Liver (tissue), 3 donors: ENCODE measurements at regions not wholly inside any gene's neighbourhood (a gene's known extent, or its start where the extent isn't known, plus 50 kb on each side); places are given as distances from the start of the nearest gene placed in this dataset.

ENCODE experiments used
- ATF3 ChIP-seq: IDR thresholded peaks from 2 replicates; pipeline ENCODE4 v1.6.1; 2016; ENCODE audit warnings: antibody characterized with exemption
- EGR1 ChIP-seq, 2 donors: IDR thresholded peaks; 2 replicates each; pipeline ENCODE4 v1.6.1; 2016 to 2018; ENCODE audit warnings: antibody characterized with exemption in 2 of 2, low read depth in 2 of 2
- FOXA1 ChIP-seq: IDR thresholded peaks from 2 replicates; pipeline ENCODE4 v1.6.1; 2016; ENCODE audit warnings: antibody characterized with exemption
- FOXA2 ChIP-seq: IDR thresholded peaks from 2 replicates; pipeline ENCODE4 v1.6.1; 2016; ENCODE audit warnings: antibody characterized with exemption
- JUND ChIP-seq, 2 donors: IDR thresholded peaks; 2 replicates each; pipeline ENCODE4 v1.6.1; 2016; ENCODE audit warnings: antibody characterized with exemption in 2 of 2
- MAX ChIP-seq: IDR thresholded peaks from 2 replicates; pipeline ENCODE4 v1.6.1; 2016; ENCODE audit warnings: antibody characterized with exemption
- RAD21 ChIP-seq, 2 donors: IDR thresholded peaks; 2 replicates each; pipeline ENCODE4 v1.6.1; 2016; ENCODE audit warnings: antibody characterized with exemption in 2 of 2, mild to moderate bottlenecking in 2 of 2
- RXRA ChIP-seq, 2 donors: IDR thresholded peaks; 2 replicates each; pipeline ENCODE4 v1.6.1; 2017 to 2018; ENCODE audit warnings: antibody characterized with exemption in 2 of 2, mild to moderate bottlenecking in 1 of 2
- SP1 ChIP-seq: IDR thresholded peaks from 2 replicates; pipeline ENCODE4 v1.6.1; 2018; ENCODE audit warnings: antibody characterized with exemption, mild to moderate bottlenecking
- TAF1 ChIP-seq: conservative IDR thresholded peaks from 2 replicates; pipeline ENCODE4 v1.6.1; 2016; ENCODE audit warnings: antibody characterized with exemption, mild to moderate bottlenecking
- YY1 ChIP-seq: IDR thresholded peaks from 2 replicates; pipeline ENCODE4 v1.6.1; 2016; ENCODE audit warnings: antibody characterized with exemption, mild to moderate bottlenecking
- ZBTB33 ChIP-seq: IDR thresholded peaks from 2 replicates; pipeline ENCODE4 v1.6.1; 2016; ENCODE audit warnings: antibody characterized with exemption
- TF ChIP-seq, protein P1 (sequence below): fragments of 150-350 bp; IDR thresholded peaks from 2 replicates; pipeline ENCODE4 v1.5.1; 2017; ENCODE audit warnings: improper control_type of control experiment, low read depth, low read length; ENCODE audit not compliant: missing input control
- TF ChIP-seq, protein P2 (sequence below): IDR thresholded peaks from 2 replicates; pipeline ENCODE4 v1.6.1; 2016; ENCODE audit warnings: antibody characterized with exemption, mild to moderate bottlenecking
- donor health status: healthy.
- donor health status: healthy.

DNA sequence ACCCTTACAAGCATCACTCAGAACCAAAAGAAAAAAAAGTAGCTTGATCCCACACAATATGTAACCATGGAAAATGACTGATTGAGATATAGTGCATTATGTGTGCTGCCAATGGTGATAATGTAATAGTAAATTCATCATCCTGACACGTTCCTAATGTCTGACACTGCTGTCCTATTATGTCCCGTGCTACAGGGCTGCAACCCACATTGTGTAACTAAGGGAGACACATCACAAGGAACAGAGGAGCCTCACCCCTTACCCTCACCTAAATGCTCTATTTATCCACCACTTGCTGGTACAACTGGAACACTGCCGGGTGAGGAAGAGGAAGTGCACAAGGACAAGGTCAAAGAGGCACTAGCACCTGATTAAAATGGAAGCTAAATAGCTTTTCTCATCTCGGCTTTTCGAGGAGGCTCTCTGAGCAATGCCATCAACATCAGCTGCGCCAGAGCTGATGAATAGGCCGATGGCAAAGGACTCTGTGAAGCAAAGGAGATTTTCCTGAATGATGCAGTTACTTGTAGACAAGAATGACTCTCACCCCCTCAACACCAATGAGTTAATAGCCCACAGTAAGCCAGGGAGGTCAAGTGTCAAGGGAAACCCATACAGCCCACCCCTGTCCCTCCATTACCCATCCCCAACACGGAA is 181.6 kb downstream of the HNRNPD start:
- TF ChIP-seq, protein P1, sequence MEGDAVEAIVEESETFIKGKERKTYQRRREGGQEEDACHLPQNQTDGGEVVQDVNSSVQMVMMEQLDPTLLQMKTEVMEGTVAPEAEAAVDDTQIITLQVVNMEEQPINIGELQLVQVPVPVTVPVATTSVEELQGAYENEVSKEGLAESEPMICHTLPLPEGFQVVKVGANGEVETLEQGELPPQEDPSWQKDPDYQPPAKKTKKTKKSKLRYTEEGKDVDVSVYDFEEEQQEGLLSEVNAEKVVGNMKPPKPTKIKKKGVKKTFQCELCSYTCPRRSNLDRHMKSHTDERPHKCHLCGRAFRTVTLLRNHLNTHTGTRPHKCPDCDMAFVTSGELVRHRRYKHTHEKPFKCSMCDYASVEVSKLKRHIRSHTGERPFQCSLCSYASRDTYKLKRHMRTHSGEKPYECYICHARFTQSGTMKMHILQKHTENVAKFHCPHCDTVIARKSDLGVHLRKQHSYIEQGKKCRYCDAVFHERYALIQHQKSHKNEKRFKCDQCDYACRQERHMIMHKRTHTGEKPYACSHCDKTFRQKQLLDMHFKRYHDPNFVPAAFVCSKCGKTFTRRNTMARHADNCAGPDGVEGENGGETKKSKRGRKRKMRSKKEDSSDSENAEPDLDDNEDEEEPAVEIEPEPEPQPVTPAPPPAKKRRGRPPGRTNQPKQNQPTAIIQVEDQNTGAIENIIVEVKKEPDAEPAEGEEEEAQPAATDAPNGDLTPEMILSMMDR = no peak
- TF ChIP-seq RAD21 (IDR thresholded peaks at IDR 0.05) = no peak
- TF ChIP-seq, protein P2, sequence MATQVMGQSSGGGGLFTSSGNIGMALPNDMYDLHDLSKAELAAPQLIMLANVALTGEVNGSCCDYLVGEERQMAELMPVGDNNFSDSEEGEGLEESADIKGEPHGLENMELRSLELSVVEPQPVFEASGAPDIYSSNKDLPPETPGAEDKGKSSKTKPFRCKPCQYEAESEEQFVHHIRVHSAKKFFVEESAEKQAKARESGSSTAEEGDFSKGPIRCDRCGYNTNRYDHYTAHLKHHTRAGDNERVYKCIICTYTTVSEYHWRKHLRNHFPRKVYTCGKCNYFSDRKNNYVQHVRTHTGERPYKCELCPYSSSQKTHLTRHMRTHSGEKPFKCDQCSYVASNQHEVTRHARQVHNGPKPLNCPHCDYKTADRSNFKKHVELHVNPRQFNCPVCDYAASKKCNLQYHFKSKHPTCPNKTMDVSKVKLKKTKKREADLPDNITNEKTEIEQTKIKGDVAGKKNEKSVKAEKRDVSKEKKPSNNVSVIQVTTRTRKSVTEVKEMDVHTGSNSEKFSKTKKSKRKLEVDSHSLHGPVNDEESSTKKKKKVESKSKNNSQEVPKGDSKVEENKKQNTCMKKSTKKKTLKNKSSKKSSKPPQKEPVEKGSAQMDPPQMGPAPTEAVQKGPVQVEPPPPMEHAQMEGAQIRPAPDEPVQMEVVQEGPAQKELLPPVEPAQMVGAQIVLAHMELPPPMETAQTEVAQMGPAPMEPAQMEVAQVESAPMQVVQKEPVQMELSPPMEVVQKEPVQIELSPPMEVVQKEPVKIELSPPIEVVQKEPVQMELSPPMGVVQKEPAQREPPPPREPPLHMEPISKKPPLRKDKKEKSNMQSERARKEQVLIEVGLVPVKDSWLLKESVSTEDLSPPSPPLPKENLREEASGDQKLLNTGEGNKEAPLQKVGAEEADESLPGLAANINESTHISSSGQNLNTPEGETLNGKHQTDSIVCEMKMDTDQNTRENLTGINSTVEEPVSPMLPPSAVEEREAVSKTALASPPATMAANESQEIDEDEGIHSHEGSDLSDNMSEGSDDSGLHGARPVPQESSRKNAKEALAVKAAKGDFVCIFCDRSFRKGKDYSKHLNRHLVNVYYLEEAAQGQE = no peak
- TF ChIP-seq TAF1 = no peak
- TF ChIP-seq YY1 = no peak
- no peak for TF ChIP-seq EGR1 (IDR thresholded peaks at IDR 0.05; ENCODE audit: low read depth in 2 of 2)
- TF ChIP-seq FOXA1 = no peak
- no peak for TF ChIP-seq RXRA (IDR thresholded peaks at IDR 0.05)
- no peak for TF ChIP-seq FOXA2
- no peak for TF ChIP-seq MAX
- TF ChIP-seq ZBTB33 = no peak
- TF ChIP-seq SP1 = no peak
- TF ChIP-seq ATF3 = no peak
- TF ChIP-seq JUND (IDR thresholded peaks at IDR 0.05) = no peak
